B cell (primary cell): ENCODE measurements at regions not wholly inside any gene's neighbourhood (a gene's known extent, or its start where the extent isn't known, plus 50 kb on each side); places are given as distances from the start of the nearest gene placed in this dataset.

Experiments
- ATAC-seq: fragments of 200-7000 bp; cut with Tn5 transposase; one replicate; pipeline ENCODE4 v1.10.0; 2021; ENCODE audit warnings: low read depth, mild to moderate bottlenecking, moderate number of reproducible peaks, moderate library complexity
- CTCF ChIA-PET: fragments of 350-600 bp; sonication (Branson Sonifier 250); formaldehyde crosslinking; loops from one replicate; lab custom pipeline; 2021; ENCODE audit warnings: antibody characterized with exemption, inconsistent platforms; lab: Charles Lee
- POLR2A ChIA-PET: fragments of 350-600 bp; sonication (Branson Sonifier 250); formaldehyde crosslinking; loops from one replicate; lab custom pipeline; 2021; ENCODE audit warnings: antibody characterized with exemption; lab: Charles Lee
- DNase-seq: peaks from one replicate; pipeline ENCODE4 v3.0.0; 2013
- H2AFZ ChIP-seq: 2 replicates; pipeline ENCODE4 v1.6.1; 2012; ENCODE audit warnings: mild to moderate bottlenecking, low read depth, low read length; ENCODE audit not compliant: insufficient read depth, poor library complexity, severe bottlenecking
- H3K27ac ChIP-seq, 2 donors: 1 replicate in 1 of 2; 2 replicates in 1 of 2; pipeline ENCODE4 v1.5.1; 2012 to 2013; ENCODE audit warnings: low read length in 2 of 2, mild to moderate bottlenecking in 2 of 2, moderate library complexity in 1 of 2
- H3K27me3 ChIP-seq, 4 experiments: fragments of 200-600 bp in 1 of 4; sonication (generic) in 1 of 4; replicated peaks in 1 of 4; 1 replicate in 2 of 4; 2 replicates in 2 of 4; pipeline versions ENCODE4 v1.6.1 to v1.7.0; 2013 to 2016; ENCODE audit warnings: low read length in 3 of 4, mild to moderate bottlenecking in 2 of 4, mixed read lengths in 1 of 4, moderate library complexity in 1 of 4; ENCODE audit not compliant: insufficient read depth in 4 of 4, control insufficient read depth in 3 of 4; ENCODE audit errors: control extremely low read depth in 1 of 4
- H3K36me3 ChIP-seq, 2 experiments: replicated peaks in 1 of 2; 1 replicate in 1 of 2; 2 replicates in 1 of 2; pipeline versions ENCODE4 v1.6.1 to v1.7.1; 2013; ENCODE audit warnings: low read length in 1 of 2; ENCODE audit not compliant: insufficient read depth in 2 of 2, control insufficient read depth in 1 of 2; ENCODE audit errors: control extremely low read depth in 1 of 2, extremely low read depth in 1 of 2
- H3K4me1 ChIP-seq, 2 donors: fragments of 200-600 bp in 1 of 2; sonication (generic) in 1 of 2; 1 replicate in 1 of 2; 2 replicates in 1 of 2; pipeline versions ENCODE4 v1.5.1 to v1.6.1; 2013 to 2017; ENCODE audit warnings: low read length in 2 of 2; ENCODE audit not compliant: control insufficient read depth in 2 of 2, insufficient read depth in 2 of 2
- H3K4me2 ChIP-seq: replicated peaks from 2 replicates; pipeline ENCODE3; 2012; ENCODE audit warnings: mild to moderate bottlenecking, low read depth, low read length; ENCODE audit not compliant: poor library complexity, severe bottlenecking
- H3K4me3 ChIP-seq, 5 experiments: fragments of 200-600 bp in 1 of 5; sonication (generic) in 1 of 5; 1 replicate in 3 of 5; 2 replicates in 2 of 5; pipeline versions ENCODE4 v1.5.1 to v1.7.0; 2011 to 2016; ENCODE audit warnings: low read length in 4 of 5, mild to moderate bottlenecking in 4 of 5, low read depth in 2 of 5, control low read depth in 1 of 5, moderate library complexity in 1 of 5; ENCODE audit not compliant: insufficient read depth in 1 of 5; ENCODE audit errors: control extremely low read depth in 1 of 5, extremely low read depth in 1 of 5
- H3K79me2 ChIP-seq: fragments of 200-600 bp; sonication (generic); one replicate; pipeline ENCODE4 v1.6.0; 2016; ENCODE audit warnings: low read length; ENCODE audit not compliant: control insufficient read depth, insufficient read depth
- H3K9ac ChIP-seq: fragments of 200-600 bp; sonication (generic); 2 replicates; pipeline ENCODE4 v1.6.1; 2017; ENCODE audit warnings: mild to moderate bottlenecking, low read length, moderate library complexity
- H3K9me3 ChIP-seq, 3 donors: one replicate each; pipeline versions ENCODE4 v1.6.1 to v1.7.1; 2013; ENCODE audit warnings: low read length in 2 of 3; ENCODE audit not compliant: control insufficient read depth in 2 of 3, insufficient read depth in 1 of 3; ENCODE audit errors: control extremely low read depth in 1 of 3
- H4K20me1 ChIP-seq: 2 replicates; pipeline ENCODE4 v1.6.0; 2012; ENCODE audit warnings: mild to moderate bottlenecking, low read length; ENCODE audit not compliant: insufficient read depth, control insufficient read depth, poor library complexity, severe bottlenecking
- H3K27ac Mint-ChIP-seq: one replicate; pipeline ENCODE4 v1.8.0; 2021; ENCODE audit warnings: mixed read lengths
- H3K27me3 Mint-ChIP-seq: one replicate; pipeline ENCODE4 v1.8.0; 2021; ENCODE audit warnings: mixed read lengths
- H3K4me1 Mint-ChIP-seq: one replicate; pipeline ENCODE4 v1.8.0; 2021; ENCODE audit warnings: mixed read lengths
- H3K4me3 Mint-ChIP-seq: one replicate; pipeline ENCODE4 v1.8.0; 2021; ENCODE audit warnings: mixed read lengths
- H3K9me3 Mint-ChIP-seq: one replicate; pipeline ENCODE4 v1.8.0; 2022; ENCODE audit warnings: mixed read lengths; ENCODE audit not compliant: insufficient read depth
- CTCF ChIP-seq: fragments of 200-600 bp; IDR thresholded peaks from one replicate; pipeline ENCODE4 v1.8.0; 2022; ENCODE audit warnings: antibody characterized with exemption, mild to moderate bottlenecking
- EZH2 ChIP-seq: IDR thresholded peaks from 2 replicates; pipeline ENCODE4 v1.6.1; 2012; ENCODE audit warnings: borderline replicate concordance, low read depth, mild to moderate bottlenecking, moderate library complexity, low read length; ENCODE audit not compliant: insufficient read depth, poor library complexity, severe bottlenecking
- WGBS: methylation state at CpG from one replicate; pipeline ENCODE4 v1.1.5; 2013; ENCODE audit warnings: missing lambda C conversion rate; ENCODE audit not compliant: insufficient coverage; 5-methylcytosine and 5-hydroxymethylcytosine counted together
- intact Hi-C: fragments of 100-400 bp; cut with micrococcal nuclease; formaldehyde crosslinking; loops from one replicate; pipeline ENCODE4 v1.10.0; 2022

- H3K27me3 Mint-ChIP-seq = peaks cover 4% of the 10 kb centered on the region
- no peak overlapping the region for H3K9ac ChIP-seq
- no peak overlapping the region for H3K27ac Mint-ChIP-seq
- ATAC-seq (no peak), DNase-seq (no peak)
- ChIA-PET POLR2A (no interaction called here), CTCF (no interaction called here)
- no peak overlapping the region for H3K4me3 Mint-ChIP-seq
- no peak overlapping the region for H3K27ac ChIP-seq
- TF ChIP-seq EZH2 (no peak), CTCF (no peak)
- no peaks in the 10 kb centered on the region for H3K36me3 ChIP-seq
- H3K27me3 ChIP-seq = no peaks in the 10 kb centered on the region
- H3K4me1 Mint-ChIP-seq = no peaks in the 10 kb centered on the region
- H3K4me1 ChIP-seq = no peaks in the 10 kb centered on the region
- no peak overlapping the region for H2AFZ ChIP-seq
- intact Hi-C loops = no loop called here
- H3K4me2 ChIP-seq = no peak overlapping the region
- no peak overlapping the region for H3K4me3 ChIP-seq
- no peaks in the 10 kb centered on the region for H3K9me3 Mint-ChIP-seq
- no peaks in the 10 kb centered on the region for H4K20me1 ChIP-seq
- no peaks in the 10 kb centered on the region for H3K79me2 ChIP-seq
- peaks cover 0 to 3% (median 0%) of the 10 kb centered on the region in 3 donors for H3K9me3 ChIP-seq
- 88% methylated on average over 2 of the region's 6 CpGs for WGBS
Measured at GRCh38 chr20:56817780-56818675, 188.9 kb downstream of the TFAP2C start.

GRCh38 chr20:56820984-56821383 lies 191.9 kb downstream of the TFAP2C start:
- TF ChIP-seq EZH2 (no peak), CTCF (no peak)
- Mint-ChIP-seq H3K27me3 (peaks cover 4% of the 10 kb centered on the region), H3K4me3 (no peak overlapping the region), H3K4me1 (no peaks in the 10 kb centered on the region), H3K27ac (no peak overlapping the region), H3K9me3 (peaks cover 3% of the 10 kb centered on the region)
- no peaks in the 10 kb centered on the region for H3K36me3 ChIP-seq
- H4K20me1 ChIP-seq = no peaks in the 10 kb centered on the region
- 59% methylated on average over 3 of the region's 3 CpGs for WGBS
- no peaks in the 10 kb centered on the region for H3K4me1 ChIP-seq
- no peaks in the 10 kb centered on the region for H3K79me2 ChIP-seq
- ChIA-PET POLR2A (no interaction called here), CTCF (no interaction called here)
- no peak overlapping the region for H3K27ac ChIP-seq
- no peak for ATAC-seq
- no peak overlapping the region for H3K9ac ChIP-seq
- H3K27me3 ChIP-seq = no peaks in the 10 kb centered on the region
- no peak overlapping the region for H2AFZ ChIP-seq
- H3K9me3 ChIP-seq = no peaks in the 10 kb centered on the region
- no peak overlapping the region for H3K4me2 ChIP-seq
- no peak for DNase-seq
- intact Hi-C loops = no loop called here
- no peak overlapping the region for H3K4me3 ChIP-seq
